Fibroblast of lung (primary cell): ENCODE measurements at regions not wholly inside any gene's neighbourhood (a gene's known extent, or its start where the extent isn't known, plus 50 kb on each side); places are given as distances from the start of the nearest gene placed in this dataset.
A peak's percentile ranks its signal among the peaks of the same experiment; 100 is the strongest.

Experiments
- DNase-seq, 2 donors: peaks; one replicate each; pipeline versions ENCODE4 v3.0.0 to v3.0.0-alpha.2; 2010; ENCODE audit warnings: low read depth in 2 of 2
- H2AFZ ChIP-seq: 2 replicates; pipeline ENCODE4 v1.5.1; 2012; ENCODE audit warnings: low read length, control low read depth, inconsistent platforms
- H3K27ac ChIP-seq: 2 replicates; pipeline ENCODE4 v1.5.1; 2011; ENCODE audit warnings: low read length, control low read depth; ENCODE audit not compliant: insufficient read depth
- H3K27me3 ChIP-seq: 2 replicates; pipeline ENCODE4 v1.5.1; 2011; ENCODE audit warnings: mild to moderate bottlenecking, low read length; ENCODE audit not compliant: control insufficient read depth, insufficient read depth
- H3K36me3 ChIP-seq: 2 replicates; pipeline ENCODE4 v1.5.1; 2011; ENCODE audit warnings: low read length; ENCODE audit not compliant: control insufficient read depth, insufficient read depth
- H3K4me1 ChIP-seq: 2 replicates; pipeline ENCODE4 v1.5.1; 2011; ENCODE audit warnings: low read length; ENCODE audit not compliant: control insufficient read depth, insufficient read depth; ENCODE audit errors: extremely low read depth
- H3K4me2 ChIP-seq: 2 replicates; pipeline ENCODE4 v1.5.1; 2011; ENCODE audit warnings: low read length, control low read depth; ENCODE audit not compliant: insufficient read depth; ENCODE audit errors: extremely low read depth
- H3K4me3 ChIP-seq, 4 experiments: fragments of 200-600 bp in 1 of 4; sonication (generic) in 1 of 4; replicated peaks in 1 of 4; 2 replicates each; pipeline ENCODE4 v1.5.1; 2011 to 2016; ENCODE audit warnings: low read length in 4 of 4, low read depth in 3 of 4, mild to moderate bottlenecking in 3 of 4, control low read depth in 2 of 4, inconsistent platforms in 1 of 4, mixed read lengths in 1 of 4; ENCODE audit not compliant: insufficient read depth in 1 of 4; ENCODE audit errors: control extremely low read depth in 1 of 4
- H3K79me2 ChIP-seq: 2 replicates; pipeline ENCODE4 v1.5.1; 2012; ENCODE audit warnings: mild to moderate bottlenecking, low read length, inconsistent platforms; ENCODE audit not compliant: control insufficient read depth, insufficient read depth
- H3K9ac ChIP-seq: 2 replicates; pipeline ENCODE4 v1.5.1; 2011; ENCODE audit warnings: mild to moderate bottlenecking, low read length, control low read depth; ENCODE audit not compliant: insufficient read depth
- H3K9me3 ChIP-seq: 2 replicates; pipeline ENCODE4 v1.5.1; 2012; ENCODE audit warnings: low read depth, low read length; ENCODE audit not compliant: control insufficient read depth, insufficient read depth
- H4K20me1 ChIP-seq: 2 replicates; pipeline ENCODE4 v1.5.1; 2011; ENCODE audit warnings: low read length; ENCODE audit not compliant: control insufficient read depth, insufficient read depth; ENCODE audit errors: extremely low read depth
- EZH2 ChIP-seq: IDR thresholded peaks from 2 replicates; pipeline ENCODE4 v1.5.1; 2012; ENCODE audit warnings: low read length, control low read depth, mild to moderate bottlenecking; ENCODE audit errors: missing control alignments
- TF ChIP-seq, protein P1 (sequence below), 2 donors: IDR thresholded peaks in 1 of 2; conservative IDR thresholded peaks in 1 of 2; 1 replicate in 1 of 2; 2 replicates in 1 of 2; pipeline ENCODE4 v1.5.1; 2011 to 2012; ENCODE audit warnings: low read length in 2 of 2, control low read depth in 1 of 2, inconsistent platforms in 1 of 2, low read depth in 1 of 2, mild to moderate bottlenecking in 1 of 2

DNA sequence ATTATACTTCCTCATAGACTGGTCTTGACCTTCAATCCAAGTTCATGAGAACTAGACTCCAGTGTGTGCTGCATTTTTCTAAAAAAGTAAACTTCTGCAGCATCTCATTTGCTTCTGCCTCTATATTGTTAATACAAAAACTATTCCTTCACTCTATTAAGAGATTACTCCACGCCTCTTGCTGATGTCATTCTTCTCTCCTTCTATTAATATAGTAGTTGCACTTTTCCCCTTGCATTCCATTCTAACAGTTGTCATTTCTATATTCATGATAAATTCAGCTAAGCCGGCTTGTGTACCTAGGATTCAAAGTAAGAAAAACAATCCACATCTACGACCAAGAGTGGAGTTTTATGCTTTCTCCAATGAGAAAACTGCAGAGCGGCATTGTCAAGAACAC is 480.4 kb upstream of the NOVA1 start:
- Histone ChIP-seq H3K79me2 (no peaks in the 10 kb centered on the region), H3K27me3 (no peaks in the 10 kb centered on the region), H3K4me3 (no peak overlapping the region), H3K4me1 (no peaks in the 10 kb centered on the region), H3K36me3 (no peaks in the 10 kb centered on the region), H2AFZ (no peak overlapping the region), H4K20me1 (no peaks in the 10 kb centered on the region), H3K9ac (no peak overlapping the region), H3K4me2 (no peak overlapping the region), H3K9me3 (no peaks in the 10 kb centered on the region), H3K27ac (no peak overlapping the region)
- TF ChIP-seq, protein P1, sequence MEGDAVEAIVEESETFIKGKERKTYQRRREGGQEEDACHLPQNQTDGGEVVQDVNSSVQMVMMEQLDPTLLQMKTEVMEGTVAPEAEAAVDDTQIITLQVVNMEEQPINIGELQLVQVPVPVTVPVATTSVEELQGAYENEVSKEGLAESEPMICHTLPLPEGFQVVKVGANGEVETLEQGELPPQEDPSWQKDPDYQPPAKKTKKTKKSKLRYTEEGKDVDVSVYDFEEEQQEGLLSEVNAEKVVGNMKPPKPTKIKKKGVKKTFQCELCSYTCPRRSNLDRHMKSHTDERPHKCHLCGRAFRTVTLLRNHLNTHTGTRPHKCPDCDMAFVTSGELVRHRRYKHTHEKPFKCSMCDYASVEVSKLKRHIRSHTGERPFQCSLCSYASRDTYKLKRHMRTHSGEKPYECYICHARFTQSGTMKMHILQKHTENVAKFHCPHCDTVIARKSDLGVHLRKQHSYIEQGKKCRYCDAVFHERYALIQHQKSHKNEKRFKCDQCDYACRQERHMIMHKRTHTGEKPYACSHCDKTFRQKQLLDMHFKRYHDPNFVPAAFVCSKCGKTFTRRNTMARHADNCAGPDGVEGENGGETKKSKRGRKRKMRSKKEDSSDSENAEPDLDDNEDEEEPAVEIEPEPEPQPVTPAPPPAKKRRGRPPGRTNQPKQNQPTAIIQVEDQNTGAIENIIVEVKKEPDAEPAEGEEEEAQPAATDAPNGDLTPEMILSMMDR (conservative IDR thresholded peaks at IDR 0.05 in 1 of 2, IDR thresholded peaks at IDR 0.05 in 1 of 2; ENCODE audit: low read depth in 1 of 2, low read length in 2 of 2), result no peak
- no peak for TF ChIP-seq EZH2
- peak in 1 of 2 donors; percentile 8 for DNase-seq

DNA sequence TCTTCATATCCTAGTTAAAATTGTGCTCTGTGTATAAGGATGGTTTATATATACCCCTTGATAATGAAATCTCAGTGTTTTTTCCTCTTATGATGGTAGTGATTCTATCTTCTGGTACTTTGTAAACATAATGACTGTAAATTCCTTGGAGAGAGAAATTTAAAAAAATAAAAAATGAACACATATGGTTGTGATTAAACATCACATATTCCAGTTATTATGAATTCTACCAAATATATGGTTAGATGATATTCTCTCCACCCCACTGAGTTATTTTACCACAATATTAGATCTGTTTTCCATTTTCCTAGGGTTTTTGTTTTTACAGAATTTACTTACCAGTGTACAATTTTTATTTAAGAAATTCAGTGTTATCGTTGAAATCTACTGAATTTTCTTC is 481.9 kb upstream of the NOVA1 start:
- no peak for DNase-seq
- Histone ChIP-seq H2AFZ (no peak overlapping the region), H4K20me1 (no peaks in the 10 kb centered on the region), H3K79me2 (no peaks in the 10 kb centered on the region), H3K27ac (no peak overlapping the region), H3K36me3 (no peaks in the 10 kb centered on the region), H3K27me3 (no peaks in the 10 kb centered on the region), H3K4me1 (no peaks in the 10 kb centered on the region), H3K4me2 (no peak overlapping the region), H3K4me3 (no peak overlapping the region), H3K9ac (no peak overlapping the region), H3K9me3 (no peaks in the 10 kb centered on the region)
- no peak for TF ChIP-seq EZH2
- TF ChIP-seq, protein P1 (conservative IDR thresholded peaks at IDR 0.05 in 1 of 2, IDR thresholded peaks at IDR 0.05 in 1 of 2; ENCODE audit: low read depth in 1 of 2, low read length in 2 of 2), result no peak

DNA sequence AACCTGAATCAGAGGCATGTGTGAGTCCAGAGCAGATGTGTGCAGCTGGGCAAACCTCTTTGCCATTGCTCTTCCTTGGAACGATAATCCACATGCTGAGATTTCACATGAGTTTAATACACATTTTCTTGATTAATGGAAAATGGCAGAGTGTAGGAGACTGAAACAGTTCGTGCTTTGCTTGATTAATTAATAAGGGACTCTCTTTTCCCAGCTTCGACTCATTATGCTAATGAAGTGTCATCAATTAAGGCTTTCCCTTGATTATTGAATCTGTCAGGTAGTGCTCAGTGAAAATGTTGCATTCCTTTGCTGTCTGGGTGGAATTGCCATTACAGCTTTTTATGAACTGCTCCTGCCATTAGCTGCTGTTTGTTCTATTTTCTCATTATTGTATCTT is 487.7 kb upstream of the NOVA1 start:
- Histone ChIP-seq H2AFZ (no peak overlapping the region), H3K4me3 (no peak overlapping the region), H3K27me3 (no peaks in the 10 kb centered on the region), H3K9ac (no peak overlapping the region), H3K4me2 (no peak overlapping the region), H3K79me2 (no peaks in the 10 kb centered on the region), H4K20me1 (no peaks in the 10 kb centered on the region), H3K9me3 (no peaks in the 10 kb centered on the region), H3K27ac (no peak overlapping the region), H3K4me1 (no peaks in the 10 kb centered on the region), H3K36me3 (no peaks in the 10 kb centered on the region)
- DNase-seq, result no peak
- TF ChIP-seq EZH2, result no peak
- TF ChIP-seq, protein P1 (conservative IDR thresholded peaks at IDR 0.05 in 1 of 2, IDR thresholded peaks at IDR 0.05 in 1 of 2; ENCODE audit: low read depth in 1 of 2, low read length in 2 of 2), result no peak
